NCI-H1417 treated with DMSO at 0.1 percent for 48 hours (cell line): ENCODE measurements at regions not wholly inside any gene's neighbourhood (a gene's known extent, or its start where the extent isn't known, plus 50 kb on each side); places are given as distances from the start of the nearest gene placed in this dataset.

Experiments used
- DNase-seq: peaks from one replicate; lab custom pipeline; 2025; lab: John Stamatoyannopoulos, UW

DNA sequence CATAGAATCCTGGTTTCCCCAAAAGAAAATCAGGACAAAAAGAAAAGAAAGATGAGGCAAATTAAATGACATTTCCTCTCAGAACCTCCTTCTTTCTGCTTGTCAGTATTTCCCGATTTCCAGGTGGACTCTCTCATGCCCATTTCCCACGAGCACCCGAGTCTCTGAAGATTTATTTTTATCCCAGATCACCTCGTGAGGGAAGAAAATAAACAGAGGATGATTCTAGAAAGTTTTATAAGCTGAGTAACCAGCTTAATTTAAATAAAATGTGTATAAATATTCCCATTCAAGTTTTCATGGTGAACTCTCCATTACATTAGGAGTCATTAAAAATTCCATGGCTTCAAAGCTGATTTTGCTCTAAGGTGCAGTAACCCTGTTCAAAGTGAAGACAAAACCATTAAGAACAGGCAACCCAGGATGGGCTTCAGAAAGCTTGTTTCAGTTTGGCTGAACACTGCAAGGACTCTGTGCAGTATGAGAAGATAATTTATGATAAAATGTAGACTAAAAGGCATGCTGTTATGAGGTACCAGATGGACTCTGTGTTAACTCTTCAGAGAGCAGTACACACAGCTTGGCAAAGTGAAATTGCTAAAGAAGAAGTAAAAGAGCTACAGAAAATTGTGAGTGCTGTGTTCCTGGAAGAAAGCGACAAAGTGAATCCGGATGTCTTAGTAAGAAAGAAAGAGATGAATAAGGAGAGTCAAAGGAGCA, 521.3 kb upstream of the LRRN3 start:
- DNase-seq: no peak

DNA sequence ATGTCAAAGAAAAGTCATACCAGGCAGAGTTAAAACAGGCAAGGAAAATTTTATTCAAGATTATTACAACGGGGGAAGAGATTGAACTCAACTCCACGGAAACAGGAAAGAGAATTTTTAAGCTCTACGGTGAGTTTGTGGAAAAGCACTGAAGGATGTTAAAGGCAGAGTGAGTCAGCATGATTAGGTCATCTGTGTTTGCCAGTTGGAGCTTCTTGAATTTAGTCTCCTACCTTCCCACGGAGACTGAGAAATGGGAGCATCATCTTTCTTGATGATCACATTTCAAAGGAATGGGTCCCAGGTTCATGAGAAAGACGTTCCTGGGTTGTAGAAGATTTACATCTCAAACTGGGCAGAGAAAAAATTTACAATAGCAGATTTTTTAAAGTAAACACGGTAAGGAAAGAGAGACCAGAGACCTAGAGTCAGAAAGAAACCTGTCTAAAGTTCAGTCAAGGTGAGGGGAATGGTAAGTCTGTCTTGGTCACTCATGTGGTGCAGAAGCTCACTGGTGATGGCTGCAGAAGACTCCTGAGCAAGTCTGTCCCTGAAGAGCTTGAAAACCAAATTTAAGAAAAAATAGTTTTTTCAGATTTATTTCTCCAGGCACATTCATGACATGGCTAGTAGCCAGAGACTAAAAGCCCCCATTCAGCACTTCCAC, 516.9 kb upstream of the LRRN3 start:
- no peak for DNase-seq

DNA sequence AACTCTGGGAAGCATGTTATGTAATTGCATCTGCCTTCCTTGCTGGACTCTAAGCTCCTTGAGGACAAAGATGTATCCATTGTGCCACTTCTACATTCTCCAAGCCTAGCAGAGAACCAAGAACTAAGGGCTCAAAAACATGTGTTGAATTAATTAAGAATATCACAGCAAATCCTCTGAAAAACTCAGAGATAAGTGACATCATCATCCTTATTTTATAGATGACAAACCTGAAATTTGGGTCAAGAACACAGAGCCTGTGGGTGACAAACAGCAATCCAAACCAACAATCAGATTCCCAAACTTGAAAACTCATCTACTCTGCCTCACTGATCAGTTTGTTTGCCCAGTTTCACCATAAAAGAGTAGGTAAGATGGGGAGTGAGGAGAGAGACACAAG, 503.6 kb upstream of the LRRN3 start:
- DNase-seq: no peak

DNA sequence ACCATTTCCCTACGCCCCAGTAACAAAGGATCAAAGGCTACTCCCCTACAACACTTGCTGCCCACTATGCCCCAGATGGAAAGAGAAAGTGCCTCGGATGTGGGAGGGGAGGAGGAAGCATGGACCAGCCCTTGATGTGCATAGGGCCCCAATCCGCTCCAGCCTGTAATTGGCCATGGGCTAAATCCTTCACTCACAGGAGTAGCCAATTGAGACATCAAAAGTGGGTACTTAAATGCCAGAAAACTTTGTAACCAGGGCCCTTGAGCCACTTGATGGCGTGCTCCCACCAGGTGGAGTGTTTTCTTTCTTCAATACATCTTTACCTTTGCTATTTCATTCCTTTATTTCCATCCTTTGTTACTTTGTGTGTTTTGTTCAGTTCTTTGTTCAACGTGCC, 500.5 kb upstream of the LRRN3 start:
- no peak for DNase-seq

GRCh38 chr7:110591341-110591740, 499.6 kb upstream of the LRRN3 start:
- no peak for DNase-seq

- DNase-seq: no peak
Observed at GRCh38 chr7:110592557-110592956, 498.4 kb upstream of the LRRN3 start.

DNA sequence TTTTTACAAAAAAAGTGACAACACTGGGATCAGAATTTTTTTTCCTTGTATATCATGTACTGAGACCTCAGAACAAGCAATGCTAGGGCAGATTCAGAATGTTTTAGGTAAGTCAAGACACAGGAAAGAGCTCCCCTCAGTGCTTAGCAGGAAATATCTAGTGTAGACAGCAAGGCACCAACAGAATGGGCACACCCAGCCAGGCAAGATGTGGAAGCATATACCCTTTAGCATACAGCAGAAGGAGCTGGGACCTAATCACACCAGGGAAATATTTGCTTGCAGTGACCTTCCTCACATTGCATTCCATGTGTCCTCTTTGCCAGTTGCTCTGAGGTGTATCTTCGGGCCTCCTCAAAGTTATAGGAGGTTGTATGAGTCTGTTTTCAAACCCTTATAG, 497.6 kb upstream of the LRRN3 start:
- DNase-seq: no peak

GRCh38 chr7:110595694-110596093, 495.2 kb upstream of the LRRN3 start:
- DNase-seq: no peak

DNA sequence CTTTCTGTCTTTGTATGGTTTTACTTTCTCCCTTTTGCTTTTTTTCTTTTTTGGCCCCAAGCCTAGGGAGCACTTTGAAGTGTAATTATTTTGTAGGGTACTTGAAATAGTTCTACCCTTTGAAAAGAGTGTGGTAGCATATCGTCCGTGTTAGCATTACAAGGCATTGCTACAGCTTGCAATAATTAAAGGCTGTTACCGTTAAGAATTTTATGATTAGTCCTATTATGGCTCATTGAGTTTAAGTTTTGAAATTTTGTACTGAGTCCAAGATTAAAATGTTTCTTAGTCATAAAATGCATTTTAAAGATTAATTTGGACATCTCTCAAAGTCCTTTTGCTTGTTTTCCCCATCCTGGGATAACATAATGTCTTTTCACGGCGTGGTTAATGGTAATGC, 490.0 kb upstream of the LRRN3 start:
- DNase-seq: peak; percentile 37

GRCh38 chr7:110601710-110602109, 489.2 kb upstream of the LRRN3 start:
- DNase-seq: no peak

DNA sequence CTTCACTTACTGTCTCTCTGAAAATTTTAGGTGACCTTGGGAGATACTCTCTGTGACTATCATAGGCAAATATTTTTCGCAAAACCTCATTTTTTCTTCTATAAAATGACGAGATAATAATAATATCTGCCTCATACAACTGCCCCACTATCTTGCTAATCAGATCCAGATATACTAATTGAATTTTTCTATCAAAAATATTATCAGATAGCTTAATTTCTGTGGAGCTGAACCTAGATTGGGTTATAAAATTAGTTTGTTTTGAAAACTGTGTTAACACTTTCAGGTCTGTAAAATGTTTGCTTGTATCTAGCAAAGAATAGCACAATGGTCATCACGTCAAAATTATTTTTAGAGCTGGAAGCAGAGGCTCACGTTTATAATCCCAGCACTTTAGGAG, 486.7 kb upstream of the LRRN3 start:
- no peak for DNase-seq

GRCh38 chr7:110604885-110605284, 486.0 kb upstream of the LRRN3 start:
- DNase-seq: no peak

DNA sequence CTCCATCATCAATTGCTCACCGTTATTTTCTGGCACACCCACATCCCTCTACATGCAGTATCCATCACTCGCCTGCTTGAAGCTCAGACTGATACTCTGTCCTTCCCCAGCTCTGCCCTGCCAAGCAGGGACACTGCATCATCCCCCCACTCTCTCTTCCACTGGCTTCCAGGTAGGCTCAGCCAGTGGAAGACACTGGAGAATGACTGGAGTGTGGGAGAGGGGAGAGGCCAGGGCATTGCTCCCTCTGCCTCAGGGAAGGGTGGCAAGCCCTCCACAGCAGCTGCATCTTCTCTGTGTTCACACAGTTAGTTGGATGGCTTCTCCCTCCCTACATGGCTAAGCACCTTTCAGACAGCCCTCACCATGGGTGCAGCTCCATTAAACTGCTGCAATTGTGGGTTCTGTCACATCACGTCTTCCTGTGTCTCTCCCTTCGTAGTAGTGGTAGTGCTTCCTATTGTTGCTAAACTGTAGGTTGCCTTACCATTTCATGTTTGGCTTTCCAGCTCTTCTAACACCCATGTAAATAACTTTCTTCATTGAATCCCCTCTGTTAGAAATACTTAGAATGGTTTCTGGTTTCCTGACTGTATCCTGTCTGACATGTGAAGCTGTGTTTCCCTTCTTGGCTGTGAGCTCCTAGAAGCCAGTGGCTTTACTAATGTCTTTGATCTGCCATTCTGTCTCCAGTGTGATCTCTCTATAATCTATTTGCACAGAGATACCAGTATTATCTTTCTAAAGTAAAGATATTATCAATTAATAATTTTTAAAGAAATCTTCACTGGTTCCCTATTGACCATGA, 483.7 kb upstream of the LRRN3 start:
- DNase-seq: no peak

DNA sequence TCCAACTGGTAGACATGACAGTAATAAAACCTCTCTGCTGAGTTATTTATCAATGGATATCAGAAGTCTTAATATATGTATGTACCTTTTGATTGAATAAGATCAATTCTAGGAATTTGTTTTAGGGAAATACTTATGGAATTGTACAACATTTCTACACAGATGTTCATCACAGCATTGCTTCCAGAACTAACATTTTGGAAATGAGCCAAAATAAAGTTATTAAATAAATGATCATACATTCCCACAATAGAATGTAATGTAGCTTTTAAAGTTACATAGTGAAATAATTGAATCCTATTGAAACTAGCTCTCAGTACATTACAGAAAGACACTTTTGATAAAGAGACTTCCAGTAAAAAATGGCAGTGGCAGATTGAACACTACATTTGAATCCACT, 481.6 kb upstream of the LRRN3 start:
- DNase-seq: no peak

DNA sequence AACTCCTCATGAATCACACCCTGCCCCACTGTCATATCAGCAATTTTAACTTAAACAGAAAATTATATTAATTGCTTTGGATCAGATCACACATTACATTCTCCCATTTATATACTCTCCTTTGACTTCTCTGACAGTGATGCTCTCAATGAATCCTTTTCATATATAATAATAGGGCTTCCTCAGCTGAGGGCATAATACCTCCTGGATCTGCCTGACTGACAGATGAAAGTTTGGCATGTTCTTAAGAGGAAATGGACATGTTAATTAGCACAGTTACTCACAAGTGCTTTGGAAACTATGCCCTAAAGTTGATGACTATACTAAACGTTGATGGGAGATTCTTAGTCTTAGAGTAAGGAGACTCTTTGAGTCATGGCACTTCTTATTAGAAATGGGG, 478.2 kb upstream of the LRRN3 start:
- DNase-seq: no peak
